Left ventricle myocardium inferior (tissue), 1 donor: ENCODE measurements at regions not wholly inside any gene's neighbourhood (a gene's known extent, or its start where the extent isn't known, plus 50 kb on each side); places are given as distances from the start of the nearest gene placed in this dataset.
A peak's percentile ranks its signal among the peaks of the same experiment; 100 is the strongest.

Experiments used
- DNase-seq: peaks from one replicate; pipeline ENCODE4 v3.0.0-alpha.2; 2020
- H3K27ac ChIP-seq: fragments of 200-600 bp; replicated peaks from 2 replicates; pipeline ENCODE4 v1.8.0; 2021
- H3K27me3 ChIP-seq: fragments of 200-600 bp; 2 replicates; pipeline ENCODE4 v1.8.0; 2021; ENCODE audit warnings: low read depth
- H3K36me3 ChIP-seq: fragments of 200-600 bp; 2 replicates; pipeline ENCODE4 v1.8.0; 2021
- H3K4me1 ChIP-seq: fragments of 200-600 bp; 2 replicates; pipeline ENCODE4 v1.8.0; 2021
- H3K4me3 ChIP-seq: fragments of 200-600 bp; 2 replicates; pipeline ENCODE4 v1.8.0; 2021; ENCODE audit warnings: mild to moderate bottlenecking, moderate library complexity
- H3K9me3 ChIP-seq: fragments of 200-600 bp; replicated peaks from 2 replicates; pipeline ENCODE4 v1.8.0; 2021
- CTCF ChIP-seq: fragments of 200-600 bp; IDR thresholded peaks from 2 replicates; pipeline ENCODE4 v1.8.0; 2021; ENCODE audit warnings: antibody characterized with exemption, mild to moderate bottlenecking, borderline replicate concordance
- intact Hi-C: fragments of 100-400 bp; cut with micrococcal nuclease; formaldehyde crosslinking; loops from one replicate; pipeline ENCODE4 v1.11.0; 2022
- donor health status: DM: no; HTN: yes; CAD: no; lungs with severe emphysema.

GRCh38 chr9:13791816-13792215, 512.3 kb upstream of the MPDZ start:
- no peaks in the 10 kb centered on the region for H3K27me3 ChIP-seq
- no peaks in the 10 kb centered on the region for H3K36me3 ChIP-seq
- no peak overlapping the region for H3K4me3 ChIP-seq
- H3K9me3 ChIP-seq, result peaks cover 16% of the 10 kb centered on the region
- intact Hi-C loops, result no loop called here
- no peak for TF ChIP-seq CTCF
- no peak overlapping the region for H3K27ac ChIP-seq
- no peak for DNase-seq
- peaks cover 19% of the 10 kb centered on the region for H3K4me1 ChIP-seq

GRCh38 chr9:13790055-13790454, 510.6 kb upstream of the MPDZ start:
- H3K4me3 ChIP-seq, result no peak overlapping the region
- no peaks in the 10 kb centered on the region for H3K27me3 ChIP-seq
- H3K36me3 ChIP-seq, result no peaks in the 10 kb centered on the region
- H3K9me3 ChIP-seq, result peaks cover 14% of the 10 kb centered on the region
- no peak for DNase-seq
- no peak overlapping the region for H3K27ac ChIP-seq
- TF ChIP-seq CTCF, result no peak
- H3K4me1 ChIP-seq, result peaks cover 34% of the 10 kb centered on the region
- intact Hi-C loops, result no loop called here

GRCh38 chr9:13787234-13787833, 507.8 kb upstream of the MPDZ start:
- Histone ChIP-seq H3K4me1 (peaks cover 34% of the 10 kb centered on the region), H3K9me3 (no peaks in the 10 kb centered on the region), H3K27me3 (no peaks in the 10 kb centered on the region), H3K4me3 (peak overlapping the region; percentile 53), H3K36me3 (no peaks in the 10 kb centered on the region), H3K27ac (peak overlapping the region; percentile 93)
- TF ChIP-seq CTCF, result no peak
- intact Hi-C loops, result no loop called here
- DNase-seq, result no peak

GRCh38 chr9:13786711-13787110, 507.2 kb upstream of the MPDZ start:
- no peak for TF ChIP-seq CTCF
- H3K9me3 ChIP-seq, result no peaks in the 10 kb centered on the region
- H3K27ac ChIP-seq, result peak overlapping the region; percentile 93
- intact Hi-C loops, result no loop called here
- H3K4me3 ChIP-seq, result peak overlapping the region; percentile 53
- H3K36me3 ChIP-seq, result no peaks in the 10 kb centered on the region
- H3K27me3 ChIP-seq, result no peaks in the 10 kb centered on the region
- H3K4me1 ChIP-seq, result peaks cover 34% of the 10 kb centered on the region
- DNase-seq, result no peak

GRCh38 chr9:13786131-13786530, 506.6 kb upstream of the MPDZ start:
- Histone ChIP-seq H3K36me3 (no peaks in the 10 kb centered on the region), H3K9me3 (no peaks in the 10 kb centered on the region), H3K4me3 (no peak overlapping the region), H3K27ac (peak overlapping the region; percentile 93), H3K27me3 (no peaks in the 10 kb centered on the region), H3K4me1 (peaks cover 34% of the 10 kb centered on the region)
- peak; percentile 64 for DNase-seq
- TF ChIP-seq CTCF, result no peak
- intact Hi-C loops, result no loop called here

- Histone ChIP-seq H3K36me3 (no peaks in the 10 kb centered on the region), H3K27ac (no peak overlapping the region), H3K4me1 (peaks cover 9% of the 10 kb centered on the region), H3K4me3 (no peak overlapping the region), H3K9me3 (no peaks in the 10 kb centered on the region), H3K27me3 (no peaks in the 10 kb centered on the region)
- TF ChIP-seq CTCF, result no peak
- no peak for DNase-seq
- intact Hi-C loops, result no loop called here
Measured at GRCh38 chr9:13779106-13779505, 499.6 kb upstream of the MPDZ start.
